ENCODE measurements at regions not wholly inside any gene's neighbourhood (a gene's known extent, or its start where the extent isn't known, plus 50 kb on each side); places are given as distances from the start of the nearest gene placed in this dataset.

- DNase-seq (ENCODE audit: low read depth in 3 of 3, low spot score in 1 of 3), result no peak
These were observed 68.1 kb downstream of the TEKT4 start for GRCh38 chr2:94939349-94939748.

- no peak for DNase-seq (ENCODE audit: low read depth in 3 of 3, low spot score in 1 of 3)
These were observed 76.1 kb downstream of the TEKT4 start for GRCh38 chr2:94947097-94948016.

- no peak for DNase-seq (ENCODE audit: low read depth in 3 of 3, low spot score in 1 of 3)
These were observed 69.8 kb upstream of the MAL start for GRCh38 chr2:94955702-94956101.

- peak in 1 of 3 donors; percentile 4 for DNase-seq (ENCODE audit: low read depth in 3 of 3, low spot score in 1 of 3)
These were observed 68.6 kb upstream of the MAL start for GRCh38 chr2:94956797-94957391.

- no peak for DNase-seq (ENCODE audit: low read depth in 3 of 3, low spot score in 1 of 3)
These were observed 67.3 kb upstream of the MAL start for GRCh38 chr2:94958245-94958644.

- no peak for DNase-seq (ENCODE audit: low read depth in 3 of 3, low spot score in 1 of 3)
These were observed 65.2 kb upstream of the MAL start for GRCh38 chr2:94960266-94960665.

GRCh38 chr2:94960751-94961150 is 64.8 kb upstream of the MAL start:
- DNase-seq (ENCODE audit: low read depth in 3 of 3, low spot score in 1 of 3), result no peak

GRCh38 chr2:94964193-94964592 is 61.3 kb upstream of the MAL start:
- DNase-seq (ENCODE audit: low read depth in 3 of 3, low spot score in 1 of 3), result no peak

GRCh38 chr2:94966689-94967088 is 58.8 kb upstream of the MAL start:
- no peak for DNase-seq (ENCODE audit: low read depth in 3 of 3, low spot score in 1 of 3)

- DNase-seq (ENCODE audit: low read depth in 3 of 3, low spot score in 1 of 3), result no peak
These were observed 55.2 kb upstream of the MAL start for GRCh38 chr2:94970353-94970752.

Measured in stimulated activated CD4-positive, alpha-beta T cell treated with anti-CD3 and anti-CD28 coated beads, TNF-alpha, amount 100 ng/mL, for 1 hour (primary cell).